Superior temporal gyrus (tissue), 1 donor: ENCODE measurements at regions not wholly inside any gene's neighbourhood (a gene's known extent, or its start where the extent isn't known, plus 50 kb on each side); places are given as distances from the start of the nearest gene placed in this dataset.
A peak's percentile ranks its signal among the peaks of the same experiment; 100 is the strongest.

Experiments used
- DNase-seq: peaks from one replicate; pipeline ENCODE4 v3.0.0-alpha.2; 2016; ENCODE audit errors: extremely low spot score

DNA sequence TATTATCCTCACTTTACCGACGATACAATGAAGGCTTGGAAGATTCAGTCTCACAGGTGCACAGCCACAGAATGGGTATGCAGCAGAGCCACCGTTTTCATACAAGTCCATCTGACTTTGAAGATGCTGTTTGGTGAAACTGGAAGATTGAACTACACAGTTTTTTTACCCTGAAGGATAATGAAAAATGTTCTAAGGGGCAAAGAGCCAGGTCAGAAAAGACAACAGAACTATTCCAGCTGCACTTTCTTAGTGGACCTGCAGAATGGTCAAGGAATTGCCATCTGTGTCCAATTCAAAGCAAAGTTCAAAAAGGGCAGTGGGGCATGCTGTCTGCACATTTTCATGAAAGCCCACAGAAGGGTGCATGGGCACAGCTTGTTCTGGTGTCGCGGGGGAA, 127.6 kb upstream of the PDZRN3 start:
- no peak for DNase-seq

GRCh38 chr3:73746623-73747022, 121.9 kb upstream of the PDZRN3 start:
- DNase-seq = no peak

- peak; percentile 62 for DNase-seq
These were observed 120.9 kb upstream of the PDZRN3 start for GRCh38 chr3:73745526-73746191.

DNA sequence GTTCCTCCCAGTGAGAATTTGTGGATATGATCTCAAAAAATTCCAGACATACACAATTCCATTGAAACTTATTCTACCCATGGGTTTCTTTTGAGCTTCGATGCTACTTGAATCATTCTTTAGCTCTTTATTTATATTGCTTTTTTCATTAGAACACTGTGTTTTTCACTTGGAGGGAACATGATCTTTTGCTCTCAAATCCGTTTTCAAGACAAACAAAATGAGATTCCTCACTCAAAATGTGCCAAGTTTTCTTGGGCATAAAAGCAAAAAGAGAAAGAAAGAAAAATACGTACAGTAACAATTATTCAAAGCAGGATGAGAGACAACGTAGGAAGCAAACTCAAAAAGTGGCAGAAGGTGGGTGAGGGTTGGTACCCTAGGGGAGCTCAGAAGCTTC, 118.8 kb upstream of the PDZRN3 start:
- DNase-seq = no peak

DNA sequence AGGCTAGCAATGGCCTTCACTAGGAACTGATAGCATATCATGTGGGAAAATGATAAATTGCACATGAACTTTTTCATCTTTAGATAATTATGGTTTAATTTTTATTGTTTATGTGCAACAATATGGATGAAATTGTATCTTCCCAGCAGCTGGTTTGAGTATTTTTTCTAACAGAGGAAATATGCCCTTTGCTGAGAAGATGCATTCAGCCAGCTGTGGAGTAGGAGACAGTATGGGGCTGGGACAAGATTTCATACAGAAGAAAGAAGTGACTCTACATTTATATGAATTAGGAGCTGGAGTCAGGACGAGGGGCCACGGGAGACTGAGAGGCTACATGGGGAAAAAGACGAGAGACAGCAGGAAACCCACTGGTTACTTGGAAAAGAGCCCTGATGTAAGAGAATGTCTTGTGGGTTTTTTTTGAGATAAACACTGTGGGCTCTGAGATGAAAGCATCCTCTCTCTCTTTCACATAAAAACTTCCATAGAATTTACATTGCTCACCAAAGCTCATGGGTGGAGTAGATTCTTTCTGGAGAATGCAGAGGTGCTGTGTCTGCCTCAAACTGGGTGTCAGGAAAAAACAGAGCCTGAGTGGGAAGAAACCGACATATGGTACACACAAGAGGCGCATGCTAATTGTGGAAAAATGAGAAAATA, 115.2 kb upstream of the PDZRN3 start:
- DNase-seq = peak; percentile 52

DNA sequence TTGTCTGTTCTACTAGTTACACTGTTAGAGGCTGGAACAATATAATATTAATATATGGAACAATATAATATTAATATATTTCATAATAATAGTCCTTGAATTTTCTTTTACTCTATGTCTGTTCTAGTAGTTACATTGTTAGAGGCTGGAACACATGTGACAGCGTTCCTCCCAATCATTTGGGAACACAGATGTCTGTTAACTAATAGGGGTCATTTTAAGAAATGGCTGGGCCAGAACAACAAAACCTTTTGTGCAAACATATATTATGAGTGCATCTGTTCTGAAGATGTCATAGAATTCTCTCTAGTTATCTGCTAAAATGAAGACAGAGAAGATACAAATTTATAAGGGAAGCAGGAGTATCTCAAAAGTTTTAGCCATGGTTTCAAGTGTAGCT, 114.0 kb upstream of the PDZRN3 start:
- no peak for DNase-seq

- DNase-seq = no peak
These were observed 109.7 kb upstream of the PDZRN3 start for GRCh38 chr3:73734211-73735089.

DNA sequence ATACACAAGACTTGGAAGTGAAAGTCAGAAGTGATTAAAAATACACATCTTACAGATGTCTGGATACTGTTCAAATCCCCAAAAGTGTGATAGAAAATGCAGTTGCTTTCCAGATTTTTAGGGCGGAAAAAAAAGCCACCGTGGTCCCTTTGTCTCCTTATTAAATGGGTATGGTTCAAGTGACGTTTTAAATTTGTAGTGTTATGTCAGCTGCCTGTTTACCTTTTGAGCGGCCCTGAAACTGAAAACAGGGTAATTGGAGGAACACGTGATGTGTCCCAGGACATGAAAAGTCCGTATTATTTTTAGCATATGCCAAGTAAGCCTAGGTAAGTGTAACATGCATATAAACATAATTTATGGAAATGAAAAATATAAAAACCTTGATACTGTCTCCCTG, 109.0 kb upstream of the PDZRN3 start:
- DNase-seq = no peak

- no peak for DNase-seq
These were observed 105.3 kb upstream of the PDZRN3 start for GRCh38 chr3:73729969-73730440.

GRCh38 chr3:73727854-73728253, 103.1 kb upstream of the PDZRN3 start:
- DNase-seq = no peak

- peak; percentile 61 for DNase-seq
These were observed 102.5 kb upstream of the PDZRN3 start for GRCh38 chr3:73727117-73727821.

DNA sequence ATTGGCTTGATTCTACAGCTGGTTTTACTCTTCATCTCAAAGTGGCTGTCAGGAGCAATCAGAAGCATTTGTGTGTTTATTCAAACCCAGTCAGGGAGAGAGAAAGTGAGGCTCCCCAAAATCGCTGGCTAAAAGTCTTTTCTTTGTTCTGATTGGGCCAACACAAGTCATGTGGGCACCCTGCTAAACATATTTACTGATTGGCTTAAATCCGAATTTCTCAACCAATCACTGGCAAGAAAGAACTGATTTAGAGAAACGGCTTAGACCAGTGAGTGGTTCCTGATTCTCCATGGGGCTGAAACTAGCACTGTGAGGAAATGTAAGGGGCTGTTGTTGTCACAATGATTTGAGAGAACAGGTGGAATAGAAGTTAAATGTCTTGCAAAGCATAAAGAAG, 98.9 kb upstream of the PDZRN3 start:
- no peak for DNase-seq

DNA sequence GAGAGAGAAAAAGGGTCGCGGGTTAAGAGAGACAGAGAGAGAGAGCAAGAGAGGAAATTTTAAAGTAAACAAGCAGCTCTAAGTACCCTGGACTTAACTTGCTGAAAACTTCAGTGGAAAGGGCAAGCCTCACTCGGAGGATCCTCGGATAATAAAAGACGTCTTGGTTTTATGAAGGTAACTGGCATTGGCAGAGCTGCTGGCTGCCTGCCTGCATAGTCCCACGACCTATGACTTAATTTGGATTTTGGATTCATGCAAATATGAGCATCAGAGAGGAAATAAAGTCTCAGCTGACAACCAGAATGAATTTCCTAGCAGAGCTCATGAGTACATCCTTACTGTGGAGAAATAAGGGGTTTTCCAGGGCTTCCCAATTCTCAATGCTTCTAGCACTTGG, 95.1 kb upstream of the PDZRN3 start:
- DNase-seq = no peak

DNA sequence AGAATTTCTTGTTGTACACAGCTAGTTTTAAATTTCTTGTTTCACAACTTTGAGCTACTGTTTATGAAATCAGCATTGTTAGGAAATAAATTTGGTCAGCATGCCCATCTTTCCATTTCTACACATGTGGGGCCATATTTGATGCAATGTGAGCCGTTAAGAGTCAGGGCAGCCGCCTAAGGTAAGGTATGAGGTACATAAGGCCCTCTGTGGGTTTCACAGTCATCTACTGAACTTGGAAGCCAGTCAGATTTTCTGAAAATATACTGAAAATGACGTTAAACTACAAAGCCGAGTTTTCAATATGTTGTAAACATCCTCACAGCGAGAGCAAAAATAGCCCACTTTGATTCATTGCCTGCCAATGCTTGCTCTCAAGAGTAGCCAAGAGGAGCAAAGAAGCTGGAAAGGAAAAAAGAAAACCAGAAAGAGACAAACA, 94.7 kb upstream of the PDZRN3 start:
- no peak for DNase-seq

- no peak for DNase-seq
These were observed 93.8 kb upstream of the PDZRN3 start for GRCh38 chr3:73718326-73719110.

GRCh38 chr3:73716418-73716817, 91.7 kb upstream of the PDZRN3 start:
- no peak for DNase-seq

GRCh38 chr3:73710340-73710739, 85.6 kb upstream of the PDZRN3 start:
- DNase-seq = no peak

GRCh38 chr3:73709712-73710111, 85.0 kb upstream of the PDZRN3 start:
- no peak for DNase-seq

GRCh38 chr3:73708956-73709355, 84.2 kb upstream of the PDZRN3 start:
- DNase-seq = no peak

DNA sequence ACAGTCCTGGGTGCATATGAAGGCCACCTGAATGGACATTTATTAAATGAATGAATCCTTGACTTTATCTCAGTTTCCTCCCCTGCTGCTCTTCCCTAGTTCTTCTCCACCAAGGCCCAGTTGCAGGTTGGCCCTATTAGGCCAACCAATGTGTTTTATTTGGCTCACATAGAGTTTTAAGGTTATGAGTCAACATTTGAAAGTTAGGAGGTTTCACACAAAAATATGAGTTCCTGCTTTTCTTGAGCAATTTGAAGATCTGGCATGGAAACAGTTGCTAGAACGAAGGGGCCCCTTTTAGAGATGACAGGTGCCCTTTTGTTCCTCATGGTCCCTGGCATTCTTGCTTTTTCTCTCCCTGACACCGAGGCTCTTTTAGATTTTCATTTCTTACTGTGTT, 83.0 kb upstream of the PDZRN3 start:
- no peak for DNase-seq

GRCh38 chr3:73706771-73707170, 82.0 kb upstream of the PDZRN3 start:
- DNase-seq = no peak
